LNCaP clone FGC (cell line): ENCODE measurements at regions not wholly inside any gene's neighbourhood (a gene's known extent, or its start where the extent isn't known, plus 50 kb on each side); places are given as distances from the start of the nearest gene placed in this dataset.

Experiments
- DNase-seq: peaks from one replicate; pipeline ENCODE4 v3.0.0-alpha.2; 2011; ENCODE audit warnings: low read depth
- H3K4me3 ChIP-seq: 2 replicates; pipeline ENCODE4 v1.5.1; 2011; ENCODE audit warnings: mild to moderate bottlenecking, low read depth, low read length, control low read depth
- CTCF ChIP-seq: IDR thresholded peaks from 2 replicates; pipeline ENCODE4 v1.5.1; 2012; ENCODE audit warnings: mild to moderate bottlenecking; ENCODE audit not compliant: control insufficient read depth, insufficient read depth; ENCODE audit errors: extremely low read depth

DNA sequence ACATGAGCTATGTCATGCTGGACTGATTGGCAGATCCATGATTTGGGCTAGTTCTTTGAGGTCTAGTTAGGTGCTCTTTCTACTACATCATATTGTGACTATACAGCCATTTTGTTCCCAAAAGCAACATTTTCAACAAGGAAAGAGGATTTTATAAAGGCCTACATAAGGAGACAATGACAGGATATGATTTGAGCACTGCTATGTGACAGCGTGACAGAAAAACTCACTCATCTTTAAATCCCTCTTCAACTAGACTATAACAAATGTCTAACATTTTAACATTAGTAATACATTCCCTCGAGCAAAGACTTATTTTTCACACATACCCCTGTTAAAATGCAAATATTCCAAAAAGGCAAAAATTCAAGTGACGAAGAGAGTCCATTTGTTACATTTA is 209.6 kb upstream of the CHST9 start:
- H3K4me3 ChIP-seq, result no peak overlapping the region
- no peak for TF ChIP-seq CTCF
- no peak for DNase-seq

DNA sequence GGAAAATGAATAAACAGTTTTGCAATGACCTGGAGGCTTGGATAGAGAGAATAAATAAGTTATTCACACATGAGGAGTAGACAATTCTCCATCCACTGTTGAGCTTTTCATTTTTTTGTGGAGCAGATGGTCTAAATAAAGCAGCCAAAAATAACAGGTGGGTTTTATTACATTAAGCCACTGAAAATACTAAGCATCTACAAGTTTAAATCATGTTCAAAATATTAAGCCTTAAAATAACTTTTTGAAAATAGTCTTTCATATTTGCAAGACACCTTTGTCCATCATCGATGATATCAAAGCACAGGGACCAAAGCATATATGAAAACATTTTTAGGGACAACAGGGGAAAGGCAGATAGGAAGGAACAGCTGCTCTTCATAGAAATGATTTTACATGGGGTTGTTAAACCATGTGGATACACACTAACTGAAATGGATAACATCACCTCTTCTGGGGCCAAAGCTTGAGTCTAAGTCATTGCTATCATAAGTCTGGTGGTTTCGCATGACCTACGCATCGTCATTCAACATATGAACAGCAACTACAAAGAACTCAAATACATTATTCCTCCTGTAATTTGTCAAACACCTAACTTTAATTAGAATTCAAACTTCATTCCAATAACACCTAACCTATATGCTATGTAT is 197.6 kb upstream of the CHST9 start:
- no peak for TF ChIP-seq CTCF
- DNase-seq, result no peak
- no peak overlapping the region for H3K4me3 ChIP-seq

DNA sequence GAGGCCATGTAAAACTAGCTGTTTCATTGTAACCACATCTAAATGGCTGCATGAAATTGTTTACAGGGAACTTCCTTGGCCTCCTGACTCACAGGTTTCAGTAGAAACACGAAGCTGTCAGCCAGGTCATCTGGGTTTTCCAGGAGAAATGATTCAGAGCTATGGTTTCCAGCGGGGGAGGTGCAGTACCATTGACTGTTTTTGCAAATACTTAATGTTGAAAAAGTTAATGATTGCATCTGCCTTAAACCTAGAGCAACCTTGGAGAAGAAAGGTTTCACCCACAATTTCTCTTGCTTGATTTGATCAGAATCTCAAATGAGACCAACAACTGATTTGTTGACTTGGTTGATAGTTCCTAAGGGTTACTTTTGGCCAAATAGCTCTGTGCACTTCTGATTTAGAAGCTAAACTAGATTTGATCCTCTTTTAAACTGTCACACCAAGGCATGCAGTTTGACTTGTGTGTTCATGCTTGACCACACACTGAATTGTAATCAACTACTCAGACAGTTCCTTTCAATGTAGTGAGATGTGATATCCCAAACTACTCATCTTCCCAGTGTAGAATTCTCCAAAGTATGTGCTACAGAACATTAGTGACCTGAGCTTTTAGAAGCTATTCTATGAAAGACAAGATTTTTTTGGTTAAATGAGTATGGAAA is 193.5 kb upstream of the CHST9 start:
- no peak for DNase-seq
- TF ChIP-seq CTCF, result no peak
- H3K4me3 ChIP-seq, result no peak overlapping the region

DNA sequence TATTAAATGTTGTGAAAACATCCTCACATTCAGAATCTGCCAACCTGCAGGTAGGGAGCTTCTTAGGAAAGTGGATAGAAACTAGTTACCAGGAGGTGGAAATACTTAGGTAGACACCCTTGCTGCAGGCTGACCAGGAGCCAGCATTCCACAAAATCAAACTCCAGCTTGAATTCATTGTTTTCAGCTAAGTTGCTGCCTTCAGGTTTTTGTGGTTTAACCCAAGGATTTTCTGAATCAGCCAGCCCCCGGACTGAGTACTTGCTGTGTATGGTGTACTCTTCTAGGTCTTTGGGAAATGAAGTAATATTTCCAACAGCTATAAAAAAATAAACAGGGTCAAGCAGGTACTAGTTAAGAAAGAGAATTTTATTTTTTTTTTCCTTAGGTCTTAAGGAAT is 192.1 kb upstream of the CHST9 start:
- no peak overlapping the region for H3K4me3 ChIP-seq
- TF ChIP-seq CTCF, result no peak
- DNase-seq, result no peak

- TF ChIP-seq CTCF, result no peak
- DNase-seq, result no peak
- H3K4me3 ChIP-seq, result no peak overlapping the region
These were observed 187.3 kb upstream of the CHST9 start for GRCh38 chr18:27372386-27372785.

- no peak for DNase-seq
- no peak overlapping the region for H3K4me3 ChIP-seq
- TF ChIP-seq CTCF, result no peak
These were observed 181.6 kb upstream of the CHST9 start for GRCh38 chr18:27366665-27367064.

DNA sequence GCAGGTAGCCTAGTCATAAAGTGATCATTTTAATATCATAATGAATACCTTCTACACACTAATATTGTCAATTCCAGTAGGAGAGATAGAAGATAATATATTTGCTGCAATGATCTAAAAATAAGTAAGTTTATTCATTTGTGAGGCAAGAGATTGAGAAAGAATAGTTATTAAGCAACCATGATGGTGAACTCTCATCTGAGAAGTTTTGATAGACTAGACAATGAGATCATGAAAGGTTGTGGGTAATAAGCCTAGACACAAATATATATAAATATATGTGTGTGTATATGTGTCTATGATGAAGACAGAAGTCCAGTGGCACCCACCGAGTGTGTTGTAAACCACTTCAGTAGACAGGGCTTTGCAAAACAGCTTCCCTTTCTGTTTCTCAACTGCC is 181.0 kb upstream of the CHST9 start:
- TF ChIP-seq CTCF, result no peak
- no peak for DNase-seq
- no peak overlapping the region for H3K4me3 ChIP-seq
